Panc1 (cell line): ENCODE measurements at regions not wholly inside any gene's neighbourhood (a gene's known extent, or its start where the extent isn't known, plus 50 kb on each side); places are given as distances from the start of the nearest gene placed in this dataset.

Experiments used
- ATAC-seq: fragments of 200-7000 bp; cut with Tn5 transposase; 2 replicates; pipeline ENCODE4 v1.9.1; 2020; ENCODE audit warnings: mild to moderate bottlenecking, moderate library complexity
- BruUV-seq: library from RNA; stranded (reverse); fragments of 400-500 nt; replicated peaks from 2 replicates; lab custom pipeline; 2021; lab: Mats Ljungman, UMichigan
- CTCF ChIA-PET: fragments of 300-600 bp; sonication (Branson Sonifier 250); formaldehyde crosslinking; loops from one replicate; lab custom pipeline; 2022; ENCODE audit warnings: antibody characterized with exemption; lab: Charles Lee
- POLR2A ChIA-PET: fragments of 300-600 bp; sonication (Branson Sonifier 250); formaldehyde crosslinking; loops from one replicate; lab custom pipeline; 2022; ENCODE audit warnings: antibody characterized with exemption; lab: Charles Lee
- DNase-seq: peaks from one replicate; pipeline ENCODE4 v3.0.0-alpha.2; 2010; ENCODE audit warnings: low read depth, low spot score
- H3K27ac ChIP-seq: 2 replicates; pipeline ENCODE4 v1.5.1; 2011; ENCODE audit warnings: mild to moderate bottlenecking, low read length, inconsistent platforms
- H3K27me3 ChIP-seq: fragments of 200-500 bp; sonication (Bioruptor generic); 2 replicates; pipeline ENCODE4 v1.6.0; 2014; ENCODE audit warnings: low read length, inconsistent platforms; ENCODE audit not compliant: control insufficient read depth, insufficient read depth
- H3K36me3 ChIP-seq: fragments of 200-500 bp; sonication (Bioruptor generic); 2 replicates; pipeline ENCODE4 v1.5.1; 2014; ENCODE audit warnings: inconsistent platforms, mild to moderate bottlenecking, low read length, moderate library complexity; ENCODE audit not compliant: control insufficient read depth, insufficient read depth
- H3K4me1 ChIP-seq: 2 replicates; pipeline ENCODE4 v1.5.1; 2011; ENCODE audit warnings: inconsistent platforms, mild to moderate bottlenecking, low read length, moderate library complexity; ENCODE audit not compliant: control insufficient read depth, insufficient read depth
- H3K4me3 ChIP-seq, 2 experiments: 2 replicates each; pipeline ENCODE4 v1.5.1; 2011 to 2012; ENCODE audit warnings: low read depth in 2 of 2, low read length in 2 of 2, mild to moderate bottlenecking in 2 of 2, inconsistent platforms in 1 of 2, moderate library complexity in 1 of 2
- H3K9me3 ChIP-seq: fragments of 200-500 bp; sonication (Bioruptor generic); 2 replicates; pipeline ENCODE4 v1.5.1; 2014; ENCODE audit warnings: low read depth, mild to moderate bottlenecking, inconsistent platforms, low read length, moderate library complexity; ENCODE audit not compliant: control insufficient read depth, insufficient read depth
- POLR2AphosphoS5 ChIP-seq: IDR thresholded peaks from 2 replicates; pipeline ENCODE4 v1.6.1; 2012; ENCODE audit warnings: mild to moderate bottlenecking, low read depth, low read length, moderate library complexity
- SIN3A ChIP-seq: IDR thresholded peaks from 2 replicates; pipeline ENCODE4 v1.6.1; 2012; ENCODE audit warnings: low read depth, mild to moderate bottlenecking, low read length, moderate library complexity, borderline replicate concordance; ENCODE audit not compliant: insufficient read depth
- TCF7L2 ChIP-seq: IDR thresholded peaks from 2 replicates; pipeline ENCODE4 v1.6.1; 2011; ENCODE audit warnings: mild to moderate bottlenecking, low read depth, low read length, inconsistent platforms
- in situ Hi-C: cut with HindIII; loops from 2 replicates; pipeline ENCODE4 v1.10.0; 2016; ENCODE audit warnings: low sequenced_read_pairs, low pct_unique_long_range_greater_than_20kb
- intact Hi-C: fragments of 100-400 bp; cut with micrococcal nuclease; formaldehyde crosslinking; loops from one replicate; pipeline ENCODE4 v1.10.0; 2022; ENCODE audit not compliant: unreplicated experiment
- TF ChIP-seq, protein P1 (sequence below): fragments of 450-650 bp; IDR thresholded peaks from 2 replicates; pipeline ENCODE4 v1.5.1; 2017; ENCODE audit warnings: mild to moderate bottlenecking
- TF ChIP-seq, protein P2 (sequence below), 2 experiments: IDR thresholded peaks; 2 replicates each; pipeline ENCODE4 v1.6.1; 2011 to 2012; ENCODE audit warnings: low read depth in 2 of 2, control low read depth in 1 of 2, low read length in 1 of 2, mild to moderate bottlenecking in 1 of 2, moderate library complexity in 1 of 2; ENCODE audit not compliant: insufficient read depth in 1 of 2

DNA sequence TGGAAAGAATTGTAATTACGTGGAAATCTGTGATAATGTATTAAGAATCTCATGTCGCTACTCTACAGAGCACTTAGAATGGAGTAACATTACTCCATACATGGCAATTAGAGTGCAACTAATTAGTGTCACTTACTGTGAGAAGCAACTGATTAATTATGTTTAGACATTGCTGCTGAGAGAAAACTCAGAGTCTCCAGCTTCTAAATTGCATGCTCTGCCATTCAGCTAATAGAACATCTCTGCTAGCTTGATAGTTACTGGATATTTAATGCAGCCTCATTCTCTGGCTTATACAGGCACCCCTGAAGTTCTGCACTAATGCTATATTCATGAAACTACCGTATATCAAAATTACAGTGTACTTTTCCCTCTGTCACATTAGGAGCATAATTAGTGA is 338.4 kb downstream of the ADAMTS20 start:
- DNase-seq, result no peak
- ATAC-seq, result no peak
- intact Hi-C loops, result no loop called here
- Histone ChIP-seq H3K4me1 (no peaks in the 10 kb centered on the region), H3K36me3 (no peaks in the 10 kb centered on the region), H3K4me3 (no peak overlapping the region), H3K27ac (no peak overlapping the region), H3K27me3 (no peaks in the 10 kb centered on the region), H3K9me3 (no peaks in the 10 kb centered on the region)
- ChIA-PET CTCF (no interaction called here), POLR2A (no interaction called here)
- no TSS peak for BruUV-seq
- in situ Hi-C loops, result no loop called here
- TF ChIP-seq, protein P1, sequence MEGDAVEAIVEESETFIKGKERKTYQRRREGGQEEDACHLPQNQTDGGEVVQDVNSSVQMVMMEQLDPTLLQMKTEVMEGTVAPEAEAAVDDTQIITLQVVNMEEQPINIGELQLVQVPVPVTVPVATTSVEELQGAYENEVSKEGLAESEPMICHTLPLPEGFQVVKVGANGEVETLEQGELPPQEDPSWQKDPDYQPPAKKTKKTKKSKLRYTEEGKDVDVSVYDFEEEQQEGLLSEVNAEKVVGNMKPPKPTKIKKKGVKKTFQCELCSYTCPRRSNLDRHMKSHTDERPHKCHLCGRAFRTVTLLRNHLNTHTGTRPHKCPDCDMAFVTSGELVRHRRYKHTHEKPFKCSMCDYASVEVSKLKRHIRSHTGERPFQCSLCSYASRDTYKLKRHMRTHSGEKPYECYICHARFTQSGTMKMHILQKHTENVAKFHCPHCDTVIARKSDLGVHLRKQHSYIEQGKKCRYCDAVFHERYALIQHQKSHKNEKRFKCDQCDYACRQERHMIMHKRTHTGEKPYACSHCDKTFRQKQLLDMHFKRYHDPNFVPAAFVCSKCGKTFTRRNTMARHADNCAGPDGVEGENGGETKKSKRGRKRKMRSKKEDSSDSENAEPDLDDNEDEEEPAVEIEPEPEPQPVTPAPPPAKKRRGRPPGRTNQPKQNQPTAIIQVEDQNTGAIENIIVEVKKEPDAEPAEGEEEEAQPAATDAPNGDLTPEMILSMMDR, result no peak
- no peak for TF ChIP-seq POLR2AphosphoS5
- no peak for TF ChIP-seq SIN3A
- no peak for TF ChIP-seq TCF7L2
- TF ChIP-seq, protein P2, sequence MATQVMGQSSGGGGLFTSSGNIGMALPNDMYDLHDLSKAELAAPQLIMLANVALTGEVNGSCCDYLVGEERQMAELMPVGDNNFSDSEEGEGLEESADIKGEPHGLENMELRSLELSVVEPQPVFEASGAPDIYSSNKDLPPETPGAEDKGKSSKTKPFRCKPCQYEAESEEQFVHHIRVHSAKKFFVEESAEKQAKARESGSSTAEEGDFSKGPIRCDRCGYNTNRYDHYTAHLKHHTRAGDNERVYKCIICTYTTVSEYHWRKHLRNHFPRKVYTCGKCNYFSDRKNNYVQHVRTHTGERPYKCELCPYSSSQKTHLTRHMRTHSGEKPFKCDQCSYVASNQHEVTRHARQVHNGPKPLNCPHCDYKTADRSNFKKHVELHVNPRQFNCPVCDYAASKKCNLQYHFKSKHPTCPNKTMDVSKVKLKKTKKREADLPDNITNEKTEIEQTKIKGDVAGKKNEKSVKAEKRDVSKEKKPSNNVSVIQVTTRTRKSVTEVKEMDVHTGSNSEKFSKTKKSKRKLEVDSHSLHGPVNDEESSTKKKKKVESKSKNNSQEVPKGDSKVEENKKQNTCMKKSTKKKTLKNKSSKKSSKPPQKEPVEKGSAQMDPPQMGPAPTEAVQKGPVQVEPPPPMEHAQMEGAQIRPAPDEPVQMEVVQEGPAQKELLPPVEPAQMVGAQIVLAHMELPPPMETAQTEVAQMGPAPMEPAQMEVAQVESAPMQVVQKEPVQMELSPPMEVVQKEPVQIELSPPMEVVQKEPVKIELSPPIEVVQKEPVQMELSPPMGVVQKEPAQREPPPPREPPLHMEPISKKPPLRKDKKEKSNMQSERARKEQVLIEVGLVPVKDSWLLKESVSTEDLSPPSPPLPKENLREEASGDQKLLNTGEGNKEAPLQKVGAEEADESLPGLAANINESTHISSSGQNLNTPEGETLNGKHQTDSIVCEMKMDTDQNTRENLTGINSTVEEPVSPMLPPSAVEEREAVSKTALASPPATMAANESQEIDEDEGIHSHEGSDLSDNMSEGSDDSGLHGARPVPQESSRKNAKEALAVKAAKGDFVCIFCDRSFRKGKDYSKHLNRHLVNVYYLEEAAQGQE (IDR thresholded peaks at IDR 0.05; ENCODE audit: insufficient read depth in 1 of 2, low read depth in 2 of 2, low read length in 1 of 2), result no peak

DNA sequence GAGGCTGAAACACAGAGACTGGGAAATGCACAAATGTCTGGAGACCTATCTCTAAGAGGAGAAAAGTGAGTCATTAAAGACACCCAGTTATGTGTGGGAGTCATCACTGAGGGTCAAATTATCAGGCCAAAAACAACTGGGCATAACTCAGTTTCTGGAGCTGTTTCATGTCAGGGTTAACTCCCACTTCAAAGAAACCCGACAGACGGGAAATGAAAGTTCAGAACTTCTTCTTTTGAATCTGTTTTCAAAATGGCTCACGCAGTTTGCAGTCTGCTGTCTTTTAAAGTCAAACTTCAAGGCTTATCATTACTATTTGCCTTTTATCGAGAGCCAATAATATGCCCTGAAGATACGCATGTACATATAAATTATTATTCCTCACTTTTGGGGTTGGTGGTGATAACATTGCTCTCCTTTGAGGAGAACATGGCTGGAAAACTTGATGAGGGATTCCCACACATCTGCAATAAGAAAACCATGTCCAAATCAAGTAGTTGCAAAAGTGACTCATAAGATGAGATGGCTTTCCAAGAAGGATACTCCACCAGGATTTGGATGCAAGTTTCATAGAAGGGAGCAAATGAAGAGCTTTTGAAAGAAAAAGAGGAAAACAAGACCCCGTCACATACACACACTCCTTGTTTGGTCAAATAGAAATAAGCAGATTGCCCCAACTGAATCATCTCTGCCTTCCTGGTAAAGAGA is 341.4 kb downstream of the ADAMTS20 start:
- DNase-seq (no peak), ATAC-seq (no peak)
- Histone ChIP-seq H3K27me3 (no peaks in the 10 kb centered on the region), H3K27ac (no peak overlapping the region), H3K4me1 (no peaks in the 10 kb centered on the region), H3K9me3 (no peaks in the 10 kb centered on the region), H3K4me3 (no peak overlapping the region), H3K36me3 (no peaks in the 10 kb centered on the region)
- intact Hi-C loops (no loop called here), in situ Hi-C loops (no loop called here)
- TF ChIP-seq, protein P2 (IDR thresholded peaks at IDR 0.05; ENCODE audit: insufficient read depth in 1 of 2, low read depth in 2 of 2, low read length in 1 of 2), result no peak
- TF ChIP-seq, protein P1, result no peak
- no peak for TF ChIP-seq SIN3A
- TF ChIP-seq TCF7L2, result no peak
- no peak for TF ChIP-seq POLR2AphosphoS5
- no TSS peak for BruUV-seq
- ChIA-PET POLR2A (no interaction called here), CTCF (no interaction called here)
